A549 (cell line): ENCODE measurements at regions not wholly inside any gene's neighbourhood (a gene's known extent, or its start where the extent isn't known, plus 50 kb on each side); places are given as distances from the start of the nearest gene placed in this dataset.

Experiments
- ATAC-seq, 2 experiments: fragments of 200-7000 bp in 1 of 2; fragments of >200 bp in 1 of 2; cut with Nextera tagmentation in 1 of 2; cut with Tn5 transposase in 1 of 2; 3 replicates each; pipeline versions ENCODE4 v1.8.0 to v1.9.1; 2018 to 2020; ENCODE audit warnings: mild to moderate bottlenecking in 1 of 2, moderate library complexity in 1 of 2
- CTCF ChIA-PET: fragments of 300-600 bp; sonication (Branson Sonifier 250); formaldehyde crosslinking; extraction: SDS; loops from one replicate; lab custom pipeline; 2021; ENCODE audit warnings: antibody characterized with exemption, inconsistent platforms; lab: Yijun Ruan, JAX
- POLR2A ChIA-PET: fragments of 350-600 bp; formaldehyde crosslinking; extraction: SDS; loops from one replicate; lab custom pipeline; 2021; ENCODE audit warnings: antibody characterized with exemption, inconsistent platforms; lab: Yijun Ruan, JAX
- DNase-seq, 2 experiments: peaks; one replicate each; pipeline versions ENCODE4 v3.0.0 to v3.0.0-alpha.2; 2011 to 2016; ENCODE audit warnings: low read depth in 1 of 2, low spot score in 1 of 2
- FAIRE-seq: peaks from 2 replicates; lab custom pipeline; 2011; peaks lifted over from hg19 to GRCh38; lab: Jason Lieb, UNC
- H3K27ac ChIP-seq, 2 experiments: fragments of >200 bp; sonication (Bioruptor Twin); formaldehyde crosslinking; 3 replicates each; pipeline ENCODE4 v1.5.1; 2016 to 2017
- H3K4me1 ChIP-seq: fragments of >200 bp; sonication (Bioruptor Twin); formaldehyde crosslinking; 3 replicates; pipeline ENCODE4 v1.6.1; 2016
- H3K4me2 ChIP-seq: fragments of >200 bp; sonication (Bioruptor Twin); formaldehyde crosslinking; 3 replicates; pipeline ENCODE4 v1.6.1; 2016
- H3K4me3 ChIP-seq: fragments of >200 bp; sonication (Bioruptor Twin); formaldehyde crosslinking; 3 replicates; pipeline ENCODE4 v1.5.1; 2016
- H3K9me3 ChIP-seq: fragments of >200 bp; sonication (Bioruptor Twin); formaldehyde crosslinking; 3 replicates; pipeline ENCODE4 v1.6.1; 2016
- BHLHE40 ChIP-seq: IDR thresholded peaks from 2 replicates; pipeline ENCODE4 v1.6.1; 2012; ENCODE audit warnings: low read depth, low read length, inconsistent platforms
- CBX2 ChIP-seq: fragments of 200-600 bp; sonication (generic); IDR thresholded peaks from 2 replicates; pipeline ENCODE4 v1.6.1; 2016; ENCODE audit warnings: low read depth, mild to moderate bottlenecking, borderline replicate concordance
- CEBPB ChIP-seq, 2 experiments: fragments of >200 bp in 1 of 2; sonication (Bioruptor Twin) in 1 of 2; formaldehyde crosslinking in 1 of 2; IDR thresholded peaks; 2 replicates each; pipeline ENCODE4 v1.6.1; 2012 to 2016
- CHD2 ChIP-seq: fragments of 150-350 bp; IDR thresholded peaks from 2 replicates; pipeline ENCODE4 v1.6.1; 2014; ENCODE audit warnings: low read length; ENCODE audit not compliant: partially characterized antibody
- CHD4 ChIP-seq: fragments of 200-600 bp; sonication (generic); IDR thresholded peaks from 2 replicates; pipeline ENCODE4 v1.6.1; 2016; ENCODE audit warnings: antibody characterized with exemption, mild to moderate bottlenecking, borderline replicate concordance
- E2F6 ChIP-seq: IDR thresholded peaks from 2 replicates; pipeline ENCODE4 v1.6.1; 2012; ENCODE audit warnings: low read depth, borderline replicate concordance
- EHF ChIP-seq: fragments of 250-450 bp; sonication (Bioruptor Pico); IDR thresholded peaks from 2 replicates; pipeline ENCODE4 v1.5.0; 2020; ENCODE audit warnings: mild to moderate bottlenecking
- EP300 ChIP-seq, 2 experiments: fragments of >200 bp; sonication (Bioruptor Twin); formaldehyde crosslinking; IDR thresholded peaks; 2 replicates in 1 of 2; 3 replicates in 1 of 2; pipeline ENCODE4 v1.6.1; 2016 to 2017
- FOSB ChIP-seq: fragments of 250-450 bp; sonication (Bioruptor Pico); IDR thresholded peaks from 2 replicates; pipeline ENCODE4 v1.5.0; 2020; ENCODE audit warnings: mild to moderate bottlenecking, moderate library complexity
- FOXS1 ChIP-seq: fragments of 250-450 bp; sonication (Bioruptor Pico); IDR thresholded peaks from 2 replicates; pipeline ENCODE4 v1.5.0; 2020; ENCODE audit warnings: mild to moderate bottlenecking, moderate library complexity
- HDAC2 ChIP-seq: fragments of 200-600 bp; sonication (generic); IDR thresholded peaks from 2 replicates; pipeline ENCODE4 v1.6.1; 2016
- HES2 ChIP-seq: fragments of >200 bp; sonication (Bioruptor Twin); formaldehyde crosslinking; IDR thresholded peaks from 2 replicates; pipeline ENCODE4 v1.6.1; 2016
- HOXB13 ChIP-seq: fragments of 250-450 bp; sonication (Bioruptor Pico); IDR thresholded peaks from 2 replicates; pipeline ENCODE4 v1.5.0; 2020; ENCODE audit warnings: low read depth, mild to moderate bottlenecking, moderate library complexity
- JUNB ChIP-seq: fragments of >200 bp; sonication (Bioruptor Twin); formaldehyde crosslinking; IDR thresholded peaks from 2 replicates; pipeline ENCODE4 v1.6.1; 2016
- KDM1A ChIP-seq: fragments of 200-600 bp; sonication (generic); IDR thresholded peaks from 2 replicates; pipeline ENCODE4 v1.6.1; 2016; ENCODE audit warnings: low read depth, mild to moderate bottlenecking
- KDM5A ChIP-seq: fragments of 200-600 bp; sonication (generic); IDR thresholded peaks from 2 replicates; pipeline ENCODE4 v1.6.1; 2016; ENCODE audit warnings: antibody characterized with exemption, mild to moderate bottlenecking
- MAFK ChIP-seq: fragments of 450-650 bp; IDR thresholded peaks from 2 replicates; pipeline ENCODE4 v1.6.1; 2014; ENCODE audit not compliant: partially characterized antibody
- PBX3 ChIP-seq: IDR thresholded peaks from 2 replicates; pipeline ENCODE4 v1.6.1; 2012
- PHF8 ChIP-seq: fragments of 200-600 bp; sonication (generic); IDR thresholded peaks from 2 replicates; pipeline ENCODE4 v1.6.1; 2016; ENCODE audit warnings: low read depth, mild to moderate bottlenecking, antibody characterized with exemption, moderate library complexity, borderline replicate concordance
- POLR2A ChIP-seq: IDR thresholded peaks from 2 replicates; pipeline ENCODE4 v1.6.1; 2012; ENCODE audit warnings: mild to moderate bottlenecking, low read length
- RFX5 ChIP-seq: fragments of 450-650 bp; IDR thresholded peaks from 2 replicates; pipeline ENCODE4 v1.7.1; 2014; ENCODE audit warnings: antibody characterized with exemption, mild to moderate bottlenecking, moderate library complexity
- RNF2 ChIP-seq: fragments of 200-600 bp; sonication (generic); IDR thresholded peaks from 2 replicates; pipeline ENCODE4 v1.6.1; 2016; ENCODE audit warnings: low read depth, mild to moderate bottlenecking, antibody characterized with exemption, moderate library complexity, borderline replicate concordance
- SMC3 ChIP-seq: fragments of >200 bp; sonication (Bioruptor Twin); formaldehyde crosslinking; IDR thresholded peaks from 3 replicates; pipeline ENCODE4 v1.6.1; 2018; ENCODE audit warnings: inconsistent platforms
- SREBF2 ChIP-seq: fragments of 450-650 bp; IDR thresholded peaks from 2 replicates; pipeline ENCODE4 v1.6.1; 2014; ENCODE audit warnings: mild to moderate bottlenecking, moderate library complexity
- USF2 ChIP-seq: fragments of 450-650 bp; IDR thresholded peaks from 2 replicates; pipeline ENCODE4 v1.6.1; 2014; ENCODE audit warnings: antibody characterized with exemption
- ZFP36 ChIP-seq: fragments of 450-650 bp; IDR thresholded peaks from 2 replicates; pipeline ENCODE4 v1.6.1; 2014; ENCODE audit warnings: borderline replicate concordance; ENCODE audit not compliant: partially characterized antibody
- WGBS: methylation state at CpG from one replicate; pipeline ENCODE4 v1.1.6; 2017; ENCODE audit errors: missing lambda C conversion rate; 5-methylcytosine and 5-hydroxymethylcytosine counted together

- TF ChIP-seq ZFP36 = no peak
- no peak for TF ChIP-seq E2F6
- no peak for TF ChIP-seq FOSB
- no peak for TF ChIP-seq RNF2
- no peak for TF ChIP-seq CHD4
- no peak for TF ChIP-seq KDM1A
Observed at GRCh38 chr5:176735383-176736265, 74.7 kb upstream of the UNC5A start (continued).

- ChIA-PET POLR2A (no interaction called here), CTCF (interaction anchor here (1.3 to 3.8 kb wide), 2 partner anchors 8 to 76 kb away, joined by 3 to 15 read pairs; no protein-coding TSS in a partner anchor)
- TF ChIP-seq SREBF2 (no peak), EHF (no peak), RFX5 (no peak), PHF8 (no peak), HES2 (no peak), BHLHE40 (no peak), FOXS1 (CRISPR knock-in tag) (no peak), HOXB13 (CRISPR knock-in tag) (no peak), CHD2 (no peak)
- Histone ChIP-seq H3K4me2 (no peak overlapping the region), H3K4me3 (no peak overlapping the region), H3K9me3 (no peaks in the 10 kb centered on the region), H3K4me1 (no peaks in the 10 kb centered on the region), H3K27ac (no peak overlapping the region)
- DNase-seq (no peak), ATAC-seq (no peak), FAIRE-seq (no peak)
- WGBS = 51% methylated on average over 10 of the region's 10 CpGs
Observed at GRCh38 chr5:176736301-176736930, 73.9 kb upstream of the UNC5A start.

GRCh38 chr5:176736931-176737745 is 73.2 kb upstream of the UNC5A start:
- Histone ChIP-seq H3K4me2 (no peak overlapping the region), H3K27ac (no peak overlapping the region), H3K4me3 (no peak overlapping the region), H3K4me1 (no peaks in the 10 kb centered on the region), H3K9me3 (no peaks in the 10 kb centered on the region)
- DNase-seq (no peak), ATAC-seq (no peak), FAIRE-seq (no peak)
- CTCF ChIA-PET = interaction anchor here (0.8 to 3.8 kb wide), 3 partner anchors 23 to 76 kb away, joined by 3 to 15 read pairs (median 4); no protein-coding TSS in a partner anchor
- POLR2A ChIA-PET = no interaction called here
- TF ChIP-seq HES2 = no peak
- TF ChIP-seq MAFK = no peak
- TF ChIP-seq CBX2 = no peak
- no peak for TF ChIP-seq KDM1A
- TF ChIP-seq HOXB13 (CRISPR knock-in tag) = no peak
- TF ChIP-seq HDAC2 = no peak
- no peak for TF ChIP-seq KDM5A
- TF ChIP-seq SMC3 = no peak
- no peak for TF ChIP-seq USF2
- TF ChIP-seq PBX3 = no peak
- no peak for TF ChIP-seq SREBF2
- TF ChIP-seq CHD2 = no peak
- TF ChIP-seq BHLHE40 = no peak
- no peak for TF ChIP-seq EP300 (IDR thresholded peaks at IDR 0.05)
- no peak for TF ChIP-seq JUNB
- TF ChIP-seq CEBPB (IDR thresholded peaks at IDR 0.05) = no peak
- no peak for TF ChIP-seq POLR2A
- 58% methylated on average over 11 of the region's 11 CpGs for WGBS
